HG03175 (cell line): ENCODE measurements at regions not wholly inside any gene's neighbourhood (a gene's known extent, or its start where the extent isn't known, plus 50 kb on each side); places are given as distances from the start of the nearest gene placed in this dataset.
"Not testable (repeated sequence)": the region's sequence is repeated elsewhere in the genome, so short reads cannot be mapped to it uniquely, and the experiment has no call there.

Experiments used
- ATAC-seq: cut with Tn5 transposase; IDR thresholded peaks from one replicate; pipeline ENCODE4 v1.9.1; 2021; ENCODE audit warnings: mild to moderate bottlenecking, moderate library complexity; ENCODE audit not compliant: unreplicated experiment

GRCh38 chr1:95297906-95298305 lies 63.9 kb downstream of the RWDD3 start:
- ATAC-seq: not testable (repeated sequence)

GRCh38 chr1:95301091-95301490 lies 67.1 kb downstream of the RWDD3 start:
- no peak for ATAC-seq

- no peak for ATAC-seq
Observed at GRCh38 chr1:95301614-95302013, 67.6 kb downstream of the RWDD3 start.

GRCh38 chr1:95304803-95305202 lies 70.8 kb downstream of the RWDD3 start:
- ATAC-seq: no peak

GRCh38 chr1:95308276-95309030 lies 74.4 kb downstream of the RWDD3 start:
- ATAC-seq: no peak

GRCh38 chr1:95309031-95309471 lies 75.0 kb downstream of the RWDD3 start:
- no peak for ATAC-seq

GRCh38 chr1:95311014-95311413 lies 77.0 kb downstream of the RWDD3 start:
- no peak for ATAC-seq

- no peak for ATAC-seq
Observed at GRCh38 chr1:95311762-95312161, 77.8 kb downstream of the RWDD3 start.

- no peak for ATAC-seq
Observed at GRCh38 chr1:95312181-95312580, 78.2 kb downstream of the RWDD3 start.

- ATAC-seq: no peak
Observed at GRCh38 chr1:95313527-95313926, 79.5 kb downstream of the RWDD3 start.

GRCh38 chr1:95321531-95321930 lies 87.5 kb downstream of the RWDD3 start:
- ATAC-seq: no peak

GRCh38 chr1:95323123-95323522 lies 89.1 kb downstream of the RWDD3 start:
- no peak for ATAC-seq

- no peak for ATAC-seq
Observed at GRCh38 chr1:95325349-95325748, 91.3 kb downstream of the RWDD3 start.

GRCh38 chr1:95326023-95326422 lies 92.0 kb downstream of the RWDD3 start:
- ATAC-seq: no peak

GRCh38 chr1:95332754-95333153 lies 98.7 kb downstream of the RWDD3 start:
- ATAC-seq: no peak

- ATAC-seq: no peak
Observed at GRCh38 chr1:95339377-95339776, 105.4 kb downstream of the RWDD3 start.

GRCh38 chr1:95340061-95340460 lies 106.1 kb downstream of the RWDD3 start:
- no peak for ATAC-seq

GRCh38 chr1:95352767-95353166 lies 118.8 kb downstream of the RWDD3 start:
- ATAC-seq: no peak

GRCh38 chr1:95353194-95353593 lies 119.2 kb downstream of the RWDD3 start:
- ATAC-seq: no peak

- ATAC-seq: no peak
Observed at GRCh38 chr1:95364546-95364945, 130.5 kb downstream of the RWDD3 start.

GRCh38 chr1:95366498-95366897 lies 132.5 kb downstream of the RWDD3 start:
- ATAC-seq: no peak

GRCh38 chr1:95368178-95368577 lies 134.2 kb downstream of the RWDD3 start:
- no peak for ATAC-seq
